Mesenchymal stem cell (in vitro differentiated cells and primary cell): ENCODE measurements at regions not wholly inside any gene's neighbourhood (a gene's known extent, or its start where the extent isn't known, plus 50 kb on each side); places are given as distances from the start of the nearest gene placed in this dataset.
A peak's percentile ranks its signal among the peaks of the same experiment; 100 is the strongest.

Experiments used
- DNase-seq: peaks from one replicate; pipeline ENCODE4 v3.0.0-alpha.2; 2013
- H2AFZ ChIP-seq: one replicate; pipeline ENCODE4 v1.6.1; 2013; ENCODE audit warnings: low read depth, mild to moderate bottlenecking, control low read depth, inconsistent platforms, low read length, moderate library complexity
- H2AK5ac ChIP-seq: 2 replicates; pipeline ENCODE4 v1.6.1; 2013; ENCODE audit warnings: low read length, moderate library complexity, mild to moderate bottlenecking, inconsistent platforms; ENCODE audit not compliant: severe bottlenecking
- H2BK120ac ChIP-seq: one replicate; pipeline ENCODE4 v1.6.1; 2013; ENCODE audit warnings: low read depth, mild to moderate bottlenecking, inconsistent platforms, low read length, moderate library complexity
- H2BK12ac ChIP-seq, 2 experiments: one replicate each; pipeline ENCODE4 v1.6.1; 2013; ENCODE audit warnings: inconsistent platforms in 2 of 2, low read length in 2 of 2, mild to moderate bottlenecking in 2 of 2, moderate library complexity in 2 of 2, control low read depth in 1 of 2
- H2BK15ac ChIP-seq: one replicate; pipeline ENCODE4 v1.6.1; 2013; ENCODE audit warnings: mild to moderate bottlenecking, low read depth, inconsistent platforms; ENCODE audit not compliant: poor library complexity, severe bottlenecking
- H2BK5ac ChIP-seq: 2 replicates; pipeline ENCODE4 v1.6.1; 2013; ENCODE audit warnings: low read depth, mild to moderate bottlenecking, low read length, control low read depth, inconsistent platforms; ENCODE audit not compliant: poor library complexity, severe bottlenecking
- H3K14ac ChIP-seq, 2 experiments: one replicate each; pipeline ENCODE4 v1.6.1; 2013; ENCODE audit warnings: inconsistent platforms in 2 of 2, low read length in 2 of 2, control low read depth in 1 of 2, mild to moderate bottlenecking in 1 of 2, moderate library complexity in 1 of 2
- H3K18ac ChIP-seq, 2 experiments: one replicate each; pipeline ENCODE4 v1.6.1; 2013; ENCODE audit warnings: inconsistent platforms in 2 of 2, low read length in 2 of 2, control low read depth in 1 of 2, low read depth in 1 of 2, mild to moderate bottlenecking in 1 of 2
- H3K23ac ChIP-seq, 2 experiments: one replicate each; pipeline ENCODE4 v1.6.1; 2013; ENCODE audit warnings: inconsistent platforms in 2 of 2, low read length in 2 of 2, mild to moderate bottlenecking in 2 of 2, moderate library complexity in 2 of 2, control low read depth in 1 of 2
- H3K27ac ChIP-seq: 2 replicates; pipeline ENCODE4 v1.5.1; 2013; ENCODE audit warnings: mild to moderate bottlenecking, moderate library complexity, low read length, control low read depth, inconsistent platforms; ENCODE audit not compliant: poor library complexity, severe bottlenecking
- H3K27me3 ChIP-seq, 2 experiments: 2 replicates each; pipeline versions ENCODE4 v1.6.1 to v1.7.0; 2013; ENCODE audit warnings: low read length in 2 of 2, mild to moderate bottlenecking in 2 of 2, moderate library complexity in 2 of 2, control low read depth in 1 of 2, inconsistent platforms in 1 of 2; ENCODE audit not compliant: control insufficient read depth in 1 of 2, insufficient read depth in 1 of 2
- H3K36me3 ChIP-seq, 2 experiments: 2 replicates each; pipeline versions ENCODE4 v1.6.1 to v1.7.0; 2013; ENCODE audit warnings: low read length in 2 of 2, control low read depth in 1 of 2, inconsistent platforms in 1 of 2, low read depth in 1 of 2, mild to moderate bottlenecking in 1 of 2; ENCODE audit not compliant: insufficient read depth in 2 of 2, control insufficient read depth in 1 of 2
- H3K4ac ChIP-seq, 2 experiments: one replicate each; pipeline ENCODE4 v1.6.1; 2013; ENCODE audit warnings: inconsistent platforms in 2 of 2, low read length in 2 of 2, mild to moderate bottlenecking in 2 of 2, moderate library complexity in 2 of 2, control low read depth in 1 of 2, low read depth in 1 of 2
- H3K4me1 ChIP-seq: 2 replicates; pipeline ENCODE4 v1.6.1; 2013; ENCODE audit warnings: low read depth, low read length, control low read depth; ENCODE audit not compliant: control insufficient read depth, insufficient read depth
- H3K4me2 ChIP-seq: 2 replicates; pipeline ENCODE4 v1.6.1; 2013; ENCODE audit warnings: low read length, mild to moderate bottlenecking, inconsistent platforms; ENCODE audit not compliant: poor library complexity, severe bottlenecking
- H3K4me3 ChIP-seq, 2 experiments: 2 replicates each; pipeline versions ENCODE4 v1.5.1 to v1.7.0; 2013; ENCODE audit warnings: low read length in 2 of 2, mild to moderate bottlenecking in 2 of 2, control low read depth in 1 of 2, low read depth in 1 of 2; ENCODE audit not compliant: insufficient read depth in 1 of 2
- H3K79me1 ChIP-seq: replicated peaks from 2 replicates; pipeline ENCODE4 v1.6.1; 2013; ENCODE audit warnings: mild to moderate bottlenecking, control low read depth, low read length, inconsistent platforms; ENCODE audit not compliant: poor library complexity, severe bottlenecking
- H3K9ac ChIP-seq: 2 replicates; pipeline ENCODE4 v1.7.0; 2013; ENCODE audit warnings: mild to moderate bottlenecking, low read length, moderate library complexity
- H3K9me3 ChIP-seq: 2 replicates; pipeline ENCODE4 v1.7.0; 2013; ENCODE audit warnings: mild to moderate bottlenecking, low read length; ENCODE audit not compliant: control insufficient read depth
- H4K8ac ChIP-seq: one replicate; pipeline ENCODE4 v1.6.1; 2013; ENCODE audit warnings: inconsistent platforms, mild to moderate bottlenecking, low read length, moderate library complexity
- H4K91ac ChIP-seq: one replicate; pipeline ENCODE4 v1.6.1; 2013; ENCODE audit warnings: mild to moderate bottlenecking, low read length, inconsistent platforms
- WGBS: methylation state at CpG from one replicate; pipeline ENCODE4 v1.1.7; 2013; ENCODE audit warnings: mixed read lengths; 5-methylcytosine and 5-hydroxymethylcytosine counted together

GRCh38 chr4:11511321-11511720, 82.6 kb upstream of the HS3ST1 start:
- Histone ChIP-seq H2BK5ac (no peak overlapping the region), H3K18ac (no peak overlapping the region), H2BK120ac (no peak overlapping the region), H3K23ac (no peak overlapping the region), H3K27me3 (no peaks in the 10 kb centered on the region), H3K36me3 (no peaks in the 10 kb centered on the region), H3K4me3 (no peak overlapping the region), H2AFZ (no peak overlapping the region), H3K4me1 (peaks cover 2% of the 10 kb centered on the region), H4K8ac (no peak overlapping the region), H3K27ac (no peak overlapping the region), H2BK12ac (no peak overlapping the region), H2BK15ac (no peak overlapping the region), H3K79me1 (no peaks in the 10 kb centered on the region), H4K91ac (no peak overlapping the region), H3K14ac (no peak overlapping the region), H2AK5ac (peak overlapping the region; percentile 58), H3K4me2 (no peak overlapping the region), H3K9ac (no peak overlapping the region), H3K4ac (no peak overlapping the region), H3K9me3 (no peaks in the 10 kb centered on the region)
- peak; percentile 51 for DNase-seq
- WGBS = 38% methylated on average over 3 of the region's 3 CpGs

GRCh38 chr4:11507920-11508319, 79.2 kb upstream of the HS3ST1 start:
- no peak overlapping the region for H2BK5ac ChIP-seq
- H4K8ac ChIP-seq = no peak overlapping the region

DNA sequence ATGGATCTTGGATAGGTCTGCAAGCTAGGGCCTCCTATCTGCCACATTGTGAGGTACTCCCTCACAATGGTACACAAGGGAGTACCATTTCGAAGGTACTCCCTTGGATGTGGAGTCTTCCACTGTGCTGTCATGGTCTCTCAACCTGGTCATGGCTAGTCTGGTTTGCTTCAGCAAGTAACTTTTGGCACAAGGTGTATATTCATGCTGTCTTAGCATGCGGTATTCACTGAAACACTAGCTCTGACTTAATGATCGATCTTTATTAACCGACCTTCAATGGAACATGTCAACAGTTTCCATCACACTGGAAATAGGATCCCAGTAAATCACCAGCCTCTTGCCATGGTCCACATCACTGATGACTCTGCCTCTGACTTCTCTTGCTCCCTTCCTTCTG, 77.5 kb upstream of the HS3ST1 start:
- Histone ChIP-seq H3K4me3 (no peak overlapping the region), H2AFZ (no peak overlapping the region), H2BK15ac (no peak overlapping the region), H3K14ac (no peak overlapping the region), H3K27me3 (no peaks in the 10 kb centered on the region), H3K9me3 (no peaks in the 10 kb centered on the region), H3K4ac (no peak overlapping the region), H3K9ac (no peak overlapping the region), H2BK5ac (no peak overlapping the region), H3K18ac (no peak overlapping the region), H4K91ac (no peak overlapping the region), H2AK5ac (peak overlapping the region; percentile 47), H3K4me2 (no peak overlapping the region), H2BK12ac (no peak overlapping the region), H3K23ac (no peak overlapping the region), H3K27ac (no peak overlapping the region), H4K8ac (no peak overlapping the region), H2BK120ac (no peak overlapping the region), H3K36me3 (no peaks in the 10 kb centered on the region), H3K79me1 (no peaks in the 10 kb centered on the region), H3K4me1 (peaks cover 7% of the 10 kb centered on the region)
- DNase-seq = no peak
- WGBS = 95% methylated on average over 4 of the region's 4 CpGs

More at GRCh38 chr4:11507920-11508319, 79.2 kb upstream of the HS3ST1 start:
- WGBS = 88% methylated on average over 3 of the region's 3 CpGs
- Histone ChIP-seq H3K4me3 (no peak overlapping the region), H4K91ac (no peak overlapping the region), H3K4me2 (no peak overlapping the region), H3K18ac (no peak overlapping the region), H2BK120ac (no peak overlapping the region), H3K9me3 (no peaks in the 10 kb centered on the region), H3K9ac (no peak overlapping the region), H3K23ac (no peak overlapping the region), H2BK12ac (no peak overlapping the region), H2BK15ac (no peak overlapping the region), H3K4ac (no peak overlapping the region), H3K14ac (no peak overlapping the region), H3K27me3 (no peaks in the 10 kb centered on the region), H3K36me3 (no peaks in the 10 kb centered on the region), H3K4me1 (peaks cover 7% of the 10 kb centered on the region), H2AFZ (no peak overlapping the region), H2AK5ac (no peak overlapping the region), H3K27ac (no peak overlapping the region), H3K79me1 (no peaks in the 10 kb centered on the region)
- DNase-seq = no peak

GRCh38 chr4:11505221-11505971, 76.7 kb upstream of the HS3ST1 start:
- H3K9ac ChIP-seq = no peak overlapping the region
- H4K91ac ChIP-seq = no peak overlapping the region
- WGBS = 54% methylated on average over 4 of the region's 5 CpGs
- H3K14ac ChIP-seq = no peak overlapping the region
- peak overlapping the region; percentile 37 for H3K27ac ChIP-seq
- no peak overlapping the region for H2AK5ac ChIP-seq
- no peaks in the 10 kb centered on the region for H3K36me3 ChIP-seq
- no peak overlapping the region for H3K4me2 ChIP-seq
- H2BK5ac ChIP-seq = no peak overlapping the region
- no peak overlapping the region for H3K4ac ChIP-seq
- H4K8ac ChIP-seq = no peak overlapping the region
- no peaks in the 10 kb centered on the region for H3K27me3 ChIP-seq
- H2AFZ ChIP-seq = no peak overlapping the region
- H2BK120ac ChIP-seq = no peak overlapping the region
- no peak overlapping the region for H2BK12ac ChIP-seq
- no peak overlapping the region for H3K23ac ChIP-seq
- H2BK15ac ChIP-seq = no peak overlapping the region
- no peaks in the 10 kb centered on the region for H3K9me3 ChIP-seq
- no peak for DNase-seq
- no peak overlapping the region for H3K4me3 ChIP-seq
- no peak overlapping the region for H3K18ac ChIP-seq
- peaks cover 7% of the 10 kb centered on the region for H3K4me1 ChIP-seq
- H3K79me1 ChIP-seq = no peaks in the 10 kb centered on the region
